Neural crest cell (in vitro differentiated cells): ENCODE measurements at regions not wholly inside any gene's neighbourhood (a gene's known extent, or its start where the extent isn't known, plus 50 kb on each side); places are given as distances from the start of the nearest gene placed in this dataset.

Experiments
- DNase-seq: peaks from one replicate; pipeline ENCODE4 v3.0.0; 2021; ENCODE audit warnings: low read depth, mixed read lengths, low spot score
- H3K27ac Mint-ChIP-seq: one replicate; pipeline ENCODE4 v1.8.0; 2021; ENCODE audit warnings: mild to moderate bottlenecking, mixed read lengths; ENCODE audit not compliant: unreplicated experiment
- H3K27me3 Mint-ChIP-seq: 2 replicates; pipeline ENCODE4 v1.8.0; 2021; ENCODE audit warnings: low read depth, mild to moderate bottlenecking, mixed read lengths
- H3K36me3 Mint-ChIP-seq: 2 replicates; pipeline ENCODE4 v1.8.0; 2021; ENCODE audit warnings: low read depth, mild to moderate bottlenecking, mixed read lengths
- H3K4me1 Mint-ChIP-seq: 2 replicates; pipeline ENCODE4 v1.8.0; 2021; ENCODE audit warnings: mixed read lengths
- H3K4me3 Mint-ChIP-seq: one replicate; pipeline ENCODE4 v1.8.0; 2021; ENCODE audit warnings: mild to moderate bottlenecking, mixed read lengths
- H3K9me3 Mint-ChIP-seq: 2 replicates; pipeline ENCODE4 v1.8.0; 2021; ENCODE audit warnings: mixed read lengths
- TF ChIP-seq, protein P1 (sequence below): fragments of 200-600 bp; sonication (generic); conservative IDR thresholded peaks from 2 replicates; pipeline ENCODE4 v1.5.0; 2021; ENCODE audit warnings: antibody characterized with exemption, mild to moderate bottlenecking

DNA sequence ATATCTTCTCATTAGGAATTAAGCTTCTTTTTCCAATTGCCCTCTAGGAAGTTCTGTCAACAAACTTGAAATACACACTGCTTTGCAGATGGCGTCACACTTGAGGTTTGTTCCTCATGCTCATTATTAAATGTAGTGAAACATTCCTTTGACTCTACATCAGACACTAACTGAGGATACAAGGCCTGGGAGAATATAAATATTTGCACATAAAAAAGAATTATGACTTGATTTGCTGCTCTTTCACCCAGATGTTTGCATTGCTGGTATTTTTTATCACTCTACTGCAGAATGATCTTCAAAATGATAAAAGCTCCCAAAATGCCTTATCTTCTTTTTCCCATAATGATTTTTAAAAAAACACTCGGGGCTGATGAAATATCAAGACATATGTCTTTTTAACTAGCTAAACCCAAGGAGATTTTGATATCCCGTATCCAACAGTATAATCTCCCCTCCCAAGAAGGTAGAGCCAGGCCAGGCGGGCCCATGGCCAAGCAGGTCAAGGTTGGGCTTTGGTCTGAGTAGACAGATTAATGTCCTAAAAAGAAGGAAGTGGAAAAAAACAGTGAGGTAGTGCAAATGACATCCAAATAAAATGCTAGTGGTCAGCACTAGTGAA, 264.6 kb downstream of the HHIPL2 start:
- H3K27ac Mint-ChIP-seq = no peak overlapping the region
- no peaks in the 10 kb centered on the region for H3K27me3 Mint-ChIP-seq
- no peak for DNase-seq
- TF ChIP-seq, protein P1, sequence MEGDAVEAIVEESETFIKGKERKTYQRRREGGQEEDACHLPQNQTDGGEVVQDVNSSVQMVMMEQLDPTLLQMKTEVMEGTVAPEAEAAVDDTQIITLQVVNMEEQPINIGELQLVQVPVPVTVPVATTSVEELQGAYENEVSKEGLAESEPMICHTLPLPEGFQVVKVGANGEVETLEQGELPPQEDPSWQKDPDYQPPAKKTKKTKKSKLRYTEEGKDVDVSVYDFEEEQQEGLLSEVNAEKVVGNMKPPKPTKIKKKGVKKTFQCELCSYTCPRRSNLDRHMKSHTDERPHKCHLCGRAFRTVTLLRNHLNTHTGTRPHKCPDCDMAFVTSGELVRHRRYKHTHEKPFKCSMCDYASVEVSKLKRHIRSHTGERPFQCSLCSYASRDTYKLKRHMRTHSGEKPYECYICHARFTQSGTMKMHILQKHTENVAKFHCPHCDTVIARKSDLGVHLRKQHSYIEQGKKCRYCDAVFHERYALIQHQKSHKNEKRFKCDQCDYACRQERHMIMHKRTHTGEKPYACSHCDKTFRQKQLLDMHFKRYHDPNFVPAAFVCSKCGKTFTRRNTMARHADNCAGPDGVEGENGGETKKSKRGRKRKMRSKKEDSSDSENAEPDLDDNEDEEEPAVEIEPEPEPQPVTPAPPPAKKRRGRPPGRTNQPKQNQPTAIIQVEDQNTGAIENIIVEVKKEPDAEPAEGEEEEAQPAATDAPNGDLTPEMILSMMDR = no peak
- no peaks in the 10 kb centered on the region for H3K36me3 Mint-ChIP-seq
- no peaks in the 10 kb centered on the region for H3K4me1 Mint-ChIP-seq
- H3K4me3 Mint-ChIP-seq = no peak overlapping the region
- H3K9me3 Mint-ChIP-seq = peaks cover 3% of the 10 kb centered on the region

DNA sequence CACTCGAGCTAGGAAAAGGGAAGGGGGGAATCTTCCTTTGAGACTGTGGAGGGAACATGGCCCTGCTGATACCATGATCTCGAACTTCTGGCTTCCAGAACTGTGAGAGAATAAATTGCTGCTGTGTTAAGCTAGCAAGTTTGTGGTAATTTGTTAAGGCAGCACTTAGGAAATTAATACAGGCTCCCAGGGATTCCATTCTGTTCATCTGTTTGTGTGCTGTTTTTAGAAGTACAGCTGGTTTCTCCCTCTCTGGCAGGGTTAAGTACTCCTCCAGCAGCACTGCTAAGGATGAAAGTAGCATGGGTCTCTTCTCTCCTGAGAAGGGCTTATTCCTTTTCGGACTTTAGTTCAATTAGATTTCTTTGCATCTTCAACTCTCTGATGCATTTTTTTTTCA, 268.3 kb downstream of the HHIPL2 start:
- TF ChIP-seq, protein P1 = no peak
- H3K27ac Mint-ChIP-seq = no peak overlapping the region
- no peaks in the 10 kb centered on the region for H3K36me3 Mint-ChIP-seq
- H3K4me1 Mint-ChIP-seq = no peaks in the 10 kb centered on the region
- H3K27me3 Mint-ChIP-seq = no peaks in the 10 kb centered on the region
- DNase-seq = no peak
- H3K9me3 Mint-ChIP-seq = peaks cover 3% of the 10 kb centered on the region
- H3K4me3 Mint-ChIP-seq = no peak overlapping the region

DNA sequence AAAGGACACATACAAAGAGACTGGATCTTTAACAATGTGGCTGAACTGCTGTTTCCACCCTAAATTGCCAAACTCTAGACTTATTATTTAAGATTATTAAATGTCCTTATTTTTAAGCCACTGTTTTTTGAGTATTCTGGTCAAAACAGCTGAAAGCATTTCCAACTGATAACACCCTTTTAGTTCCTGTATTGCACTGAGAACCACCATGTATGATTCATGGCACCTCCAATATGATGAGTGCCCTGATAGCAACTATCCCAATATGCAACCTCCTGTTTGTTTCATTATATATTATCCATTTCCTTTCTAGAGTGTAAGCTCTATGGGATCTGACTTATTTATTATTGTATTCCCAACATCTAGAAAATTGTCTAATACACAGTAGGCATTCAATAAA, 269.4 kb downstream of the HHIPL2 start:
- H3K27me3 Mint-ChIP-seq = no peaks in the 10 kb centered on the region
- no peak for DNase-seq
- H3K9me3 Mint-ChIP-seq = peaks cover 3% of the 10 kb centered on the region
- TF ChIP-seq, protein P1 = no peak
- no peak overlapping the region for H3K4me3 Mint-ChIP-seq
- H3K36me3 Mint-ChIP-seq = no peaks in the 10 kb centered on the region
- no peak overlapping the region for H3K27ac Mint-ChIP-seq
- H3K4me1 Mint-ChIP-seq = no peaks in the 10 kb centered on the region

DNA sequence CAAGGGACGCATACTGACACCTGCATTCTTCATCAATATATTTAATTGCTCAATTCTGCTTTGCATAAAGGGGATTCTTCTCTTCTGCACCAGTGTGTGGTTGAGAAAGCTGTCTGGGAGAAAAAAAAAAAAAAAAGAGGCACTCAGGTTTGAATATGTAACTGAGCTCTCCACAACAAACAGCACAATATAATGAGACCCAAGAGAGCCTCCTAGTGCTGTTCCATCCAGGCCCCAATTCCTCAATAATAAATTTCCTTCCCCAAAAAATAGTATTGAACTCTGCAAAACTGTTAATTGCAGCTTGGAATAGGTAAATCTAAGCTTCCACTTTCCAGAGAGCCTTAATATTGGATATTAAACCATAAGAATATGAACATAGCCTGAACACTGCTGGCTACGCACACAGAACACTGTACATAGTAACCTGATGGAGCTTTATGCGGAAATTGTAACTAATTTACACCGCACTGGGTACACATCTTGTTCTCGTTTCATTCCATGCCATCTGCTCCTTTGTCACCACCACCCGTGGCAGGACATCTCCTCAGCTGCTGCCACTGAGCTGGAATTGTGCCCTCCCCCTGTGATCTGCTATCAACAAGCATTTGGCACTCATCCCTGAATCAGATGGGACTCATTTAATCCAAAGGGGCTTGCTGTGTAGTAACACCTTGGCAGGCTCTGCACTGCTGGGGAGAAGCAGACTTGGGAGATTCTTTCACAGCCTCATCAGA, 272.0 kb downstream of the HHIPL2 start:
- TF ChIP-seq, protein P1 = no peak
- Mint-ChIP-seq H3K27me3 (no peaks in the 10 kb centered on the region), H3K9me3 (no peaks in the 10 kb centered on the region), H3K27ac (no peak overlapping the region), H3K4me1 (no peaks in the 10 kb centered on the region), H3K36me3 (no peaks in the 10 kb centered on the region), H3K4me3 (no peak overlapping the region)
- DNase-seq = no peak

DNA sequence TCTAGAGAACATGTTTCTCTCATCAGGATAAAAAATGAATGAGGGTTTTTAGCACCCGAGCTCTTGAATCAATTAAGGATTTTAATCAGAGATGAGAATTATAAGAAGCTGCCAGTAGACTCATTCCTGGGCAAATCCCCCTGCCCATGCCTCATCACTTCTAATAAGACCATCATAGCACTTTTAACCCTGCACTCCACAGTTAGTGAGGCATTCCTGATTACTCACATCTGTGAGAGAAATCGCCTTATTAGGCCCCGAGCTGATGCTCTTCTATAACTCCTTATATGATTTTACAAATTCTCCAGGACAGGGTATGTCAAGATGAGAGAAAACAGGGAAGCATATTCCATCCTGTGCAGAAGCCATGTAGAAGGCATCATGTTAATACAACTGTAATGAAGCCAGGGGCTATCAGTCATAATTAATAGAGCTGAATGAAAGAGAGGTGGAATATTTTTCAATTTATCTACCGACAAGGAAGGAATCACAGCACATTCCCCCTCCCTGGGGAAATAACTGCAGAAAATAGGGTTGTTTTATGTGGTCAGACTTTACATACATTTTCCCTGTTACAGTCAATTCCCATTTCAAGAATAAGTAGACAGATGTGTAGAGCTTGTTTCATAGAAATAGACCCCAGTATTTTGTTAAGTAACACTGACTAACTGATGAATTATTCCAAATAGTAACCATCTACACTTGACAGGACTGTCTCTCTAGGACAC, 272.7 kb downstream of the HHIPL2 start:
- no peaks in the 10 kb centered on the region for H3K36me3 Mint-ChIP-seq
- TF ChIP-seq, protein P1 = no peak
- H3K4me1 Mint-ChIP-seq = no peaks in the 10 kb centered on the region
- no peak overlapping the region for H3K27ac Mint-ChIP-seq
- no peak for DNase-seq
- H3K9me3 Mint-ChIP-seq = no peaks in the 10 kb centered on the region
- H3K27me3 Mint-ChIP-seq = no peaks in the 10 kb centered on the region
- H3K4me3 Mint-ChIP-seq = no peak overlapping the region
